HG03565 (cell line): ENCODE measurements at regions not wholly inside any gene's neighbourhood (a gene's known extent, or its start where the extent isn't known, plus 50 kb on each side); places are given as distances from the start of the nearest gene placed in this dataset.

ENCODE experiments used
- ATAC-seq: cut with Tn5 transposase; IDR thresholded peaks from one replicate; pipeline ENCODE4 v1.9.1; 2021; ENCODE audit warnings: mild to moderate bottlenecking, moderate library complexity; ENCODE audit not compliant: unreplicated experiment

DNA sequence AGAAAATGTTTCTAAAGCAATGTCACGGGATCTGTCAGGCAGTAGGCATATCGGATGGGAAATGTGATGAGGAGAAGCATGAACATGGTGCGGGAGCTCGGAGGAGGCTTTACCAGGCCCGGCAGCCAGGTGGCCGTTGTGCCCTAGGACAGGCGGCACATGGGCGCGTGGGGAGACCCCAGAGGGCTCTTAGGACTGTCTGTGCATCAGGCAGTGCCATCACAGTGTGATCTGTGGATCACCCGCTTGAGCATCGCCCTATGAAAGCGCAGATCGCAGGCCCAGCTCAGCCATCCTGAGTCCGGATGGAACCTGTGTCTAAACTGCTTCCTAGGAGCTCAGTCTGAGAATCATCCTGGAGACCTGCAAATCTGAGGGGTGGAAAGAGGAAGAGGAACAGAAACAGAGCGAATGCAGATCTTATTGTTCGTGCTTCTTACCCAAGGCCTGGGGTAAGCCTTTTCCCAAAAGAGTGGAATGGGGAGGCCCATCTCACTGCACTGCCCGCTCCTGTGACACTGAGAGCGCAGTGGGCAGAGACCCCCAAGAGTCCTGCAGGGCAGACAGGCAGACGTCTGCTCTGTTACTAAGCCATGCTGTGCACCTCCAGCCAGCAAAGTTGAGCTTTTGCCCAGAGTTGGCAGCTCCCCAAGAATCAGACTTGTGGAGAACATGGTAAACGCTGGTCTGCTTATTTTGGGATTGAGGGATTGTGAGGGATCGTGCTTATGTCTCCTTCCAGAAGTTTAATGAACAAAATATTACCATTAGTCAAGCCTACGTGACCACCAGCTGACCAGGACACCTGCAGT, 251.0 kb downstream of the RHOU start:
- ATAC-seq, result no peak

DNA sequence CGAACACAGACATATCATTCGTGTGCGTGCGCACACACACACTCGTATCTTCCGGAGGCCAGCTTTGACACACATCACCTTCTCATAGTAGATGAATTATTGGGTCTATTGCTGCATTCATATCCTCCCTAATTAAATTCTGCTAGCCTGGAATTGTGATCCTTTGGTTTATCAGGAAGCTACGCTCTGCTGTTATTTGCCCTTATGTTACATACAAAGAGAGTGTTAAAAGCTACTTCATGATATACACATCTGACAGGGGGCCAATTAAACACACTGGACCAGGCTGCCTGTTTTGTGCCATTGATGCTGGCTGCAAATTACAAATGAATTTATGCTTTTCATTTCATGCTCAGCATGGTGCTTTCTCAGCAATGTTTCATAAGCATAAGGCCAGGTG, 252.0 kb downstream of the RHOU start:
- ATAC-seq, result no peak

DNA sequence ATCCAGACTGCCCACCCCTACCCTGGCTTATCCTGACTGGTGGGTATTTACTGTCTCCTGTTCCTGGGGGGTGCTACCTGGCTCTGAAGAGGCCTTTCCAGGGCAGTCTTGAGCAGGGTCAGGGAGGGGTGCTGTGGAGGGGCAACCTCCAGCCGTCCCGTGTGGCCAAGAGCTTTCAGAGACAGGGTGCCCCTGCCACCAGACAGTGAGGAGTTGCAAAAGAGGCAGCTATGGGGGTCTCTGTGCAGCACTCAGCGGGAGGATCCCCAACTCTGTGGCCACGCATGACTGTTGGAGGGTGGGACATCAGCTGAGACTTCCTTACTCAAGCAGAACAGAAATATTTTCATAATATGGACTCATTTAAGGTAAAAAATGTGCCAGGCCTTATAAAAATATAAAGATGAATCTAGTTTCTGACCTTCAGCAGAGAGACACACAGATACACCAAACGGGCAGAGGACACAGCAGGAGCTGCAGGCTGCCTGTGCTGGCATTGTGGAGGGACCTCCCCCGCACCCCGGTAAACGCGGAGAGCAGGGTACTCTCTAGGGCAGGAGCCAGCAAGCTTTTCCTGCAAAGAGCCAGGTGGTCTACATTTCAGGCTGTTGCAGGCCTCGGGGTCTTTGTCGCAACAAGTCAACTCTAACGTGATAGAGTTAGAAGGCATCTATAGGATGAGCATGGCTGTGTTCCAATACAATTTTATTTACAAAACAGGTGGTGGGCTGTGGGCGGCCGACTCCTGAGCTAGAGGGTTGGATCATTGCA, 252.6 kb downstream of the RHOU start:
- ATAC-seq, result no peak

DNA sequence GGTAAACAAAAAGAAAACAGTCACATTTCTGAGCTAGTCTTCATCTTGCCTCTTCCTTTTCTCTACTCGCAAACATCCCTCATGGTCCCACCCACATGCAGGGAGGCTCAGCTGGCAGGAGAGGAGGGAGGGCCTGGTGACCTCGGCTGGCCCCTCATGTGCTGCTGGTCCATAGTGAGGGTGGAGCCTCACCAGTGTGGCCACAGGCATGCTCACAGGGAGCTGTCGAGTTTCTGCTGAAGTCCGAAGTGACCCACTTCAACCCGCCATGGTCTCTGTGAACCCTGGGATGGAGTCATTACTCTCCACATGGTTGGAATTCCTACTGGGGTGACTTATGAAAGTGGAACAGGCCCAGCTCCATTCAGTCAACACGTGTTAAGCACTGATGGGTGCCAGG, 253.4 kb downstream of the RHOU start:
- no peak for ATAC-seq

DNA sequence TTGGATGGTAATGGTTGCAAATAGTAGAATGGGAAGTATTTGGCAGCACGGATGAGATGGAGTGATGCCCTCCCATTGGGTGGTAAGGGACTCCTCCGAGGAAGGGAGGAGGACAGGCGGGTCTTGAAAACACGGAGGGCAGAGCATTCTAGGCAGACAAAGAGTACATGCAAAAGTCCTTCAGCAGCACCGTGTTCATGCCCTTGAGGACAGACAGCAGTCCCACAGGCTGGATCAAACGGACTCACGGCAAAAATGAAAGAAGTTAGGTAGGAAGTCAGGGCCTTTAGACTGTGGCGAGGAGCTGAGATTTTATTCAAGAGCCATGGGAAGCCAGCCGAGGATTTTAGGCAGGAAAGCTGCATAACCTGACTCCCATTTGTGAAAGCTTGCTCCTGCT, 253.9 kb downstream of the RHOU start:
- ATAC-seq, result no peak

DNA sequence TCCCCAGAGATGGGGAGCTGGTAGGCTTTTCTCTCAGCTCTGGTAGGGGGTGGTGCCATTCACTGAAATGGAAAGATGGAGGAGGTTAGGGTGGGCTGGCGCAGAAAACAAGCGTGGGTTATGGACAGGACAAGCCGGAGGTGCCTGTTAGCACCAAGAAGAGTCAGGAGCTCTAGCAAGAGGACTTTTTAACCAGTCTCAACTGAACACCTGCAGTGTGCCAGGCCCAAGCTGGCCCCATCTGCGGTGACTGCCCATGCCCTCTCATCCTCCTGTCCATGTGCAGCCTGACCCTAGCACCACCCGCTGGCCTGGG, 254.4 kb downstream of the RHOU start:
- ATAC-seq, result no peak

DNA sequence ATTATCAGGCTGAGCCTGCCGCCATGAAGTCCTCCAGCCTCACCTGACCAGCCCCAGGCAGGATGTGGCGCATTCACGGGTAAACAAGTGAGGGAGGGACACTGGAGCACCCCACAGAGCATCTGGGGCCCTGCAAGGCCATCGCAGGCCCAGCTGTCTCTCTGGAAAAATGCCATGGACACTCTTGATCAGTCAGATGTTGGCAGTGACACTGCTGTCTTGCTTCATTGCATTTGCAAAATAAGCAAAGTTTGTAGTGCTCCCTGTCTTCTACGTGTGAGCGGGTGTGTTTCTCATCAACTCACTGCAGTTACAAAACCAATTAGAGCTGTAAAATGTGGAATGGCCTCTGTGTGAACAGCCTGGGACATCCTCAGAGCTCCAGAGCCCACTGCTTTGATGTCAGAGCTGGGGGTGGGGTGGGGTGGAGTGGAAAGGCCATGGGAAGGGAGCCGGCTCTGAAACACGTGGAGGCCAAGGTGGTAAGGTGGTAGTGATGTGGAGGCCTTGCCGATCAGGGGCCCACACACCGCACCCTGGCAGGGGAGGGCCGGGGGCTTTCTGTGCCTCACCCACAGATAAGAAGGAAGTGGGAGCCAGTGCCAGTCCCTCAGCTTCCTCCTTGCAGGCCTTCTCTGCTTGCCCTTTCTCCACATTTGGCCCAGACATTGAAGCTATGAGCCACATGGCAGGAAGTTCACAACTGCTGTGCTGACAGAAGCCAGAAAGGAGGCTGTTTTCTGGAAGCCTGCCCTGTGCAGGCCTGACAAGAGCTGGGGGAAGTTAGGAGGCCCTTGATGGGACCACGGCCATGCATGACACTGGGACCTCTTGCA, 254.9 kb downstream of the RHOU start:
- ATAC-seq, result no peak

DNA sequence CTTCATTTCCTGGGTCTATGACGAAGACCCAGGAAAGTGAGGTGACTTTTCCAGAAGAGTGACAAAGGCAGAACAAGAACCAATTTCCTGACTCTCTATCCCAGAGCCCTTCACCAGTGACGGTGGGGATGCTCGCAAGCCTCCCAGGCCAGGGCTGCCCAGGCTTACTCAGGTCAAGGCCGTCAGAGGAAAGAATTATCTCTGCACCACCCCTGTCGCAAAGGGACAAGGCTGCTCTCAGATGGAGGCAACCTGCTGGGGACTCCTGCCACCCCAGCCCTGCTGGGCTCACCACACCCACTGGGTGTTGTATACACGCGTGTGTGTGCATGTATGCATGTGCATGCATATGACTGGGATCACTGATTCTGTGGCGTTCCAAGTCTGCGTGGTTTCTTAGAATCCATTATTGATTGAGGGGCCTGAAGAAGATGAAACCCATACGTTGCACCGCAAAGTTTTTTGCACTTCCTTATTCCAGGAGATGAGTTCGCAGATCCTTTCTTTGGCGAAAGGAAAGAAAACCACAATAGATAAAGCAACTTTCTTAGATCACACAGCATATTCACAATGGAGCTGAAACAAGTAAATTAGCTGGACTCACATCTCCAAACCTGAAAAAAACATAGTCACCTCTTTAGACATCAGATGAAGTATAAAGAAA, 255.8 kb downstream of the RHOU start:
- no peak for ATAC-seq

DNA sequence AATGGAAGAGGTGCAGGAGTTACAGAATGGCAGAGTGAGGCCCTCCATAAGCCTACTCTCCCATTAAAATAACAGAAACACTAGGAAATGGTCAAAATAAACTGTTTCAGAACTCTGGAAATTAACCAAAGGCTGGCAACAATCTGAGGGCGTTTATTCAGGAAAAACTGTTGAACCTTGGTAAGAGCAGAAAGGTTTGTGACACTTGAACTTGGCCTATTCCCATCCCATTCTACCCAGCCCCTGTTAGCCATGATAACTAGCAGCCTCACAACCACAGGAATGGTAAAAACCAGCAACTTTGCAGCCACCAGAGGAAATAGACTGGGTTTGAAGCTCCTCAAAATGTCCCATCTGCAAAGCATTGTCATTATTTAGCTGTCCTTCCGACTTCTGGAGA, 256.8 kb downstream of the RHOU start:
- ATAC-seq, result no peak

DNA sequence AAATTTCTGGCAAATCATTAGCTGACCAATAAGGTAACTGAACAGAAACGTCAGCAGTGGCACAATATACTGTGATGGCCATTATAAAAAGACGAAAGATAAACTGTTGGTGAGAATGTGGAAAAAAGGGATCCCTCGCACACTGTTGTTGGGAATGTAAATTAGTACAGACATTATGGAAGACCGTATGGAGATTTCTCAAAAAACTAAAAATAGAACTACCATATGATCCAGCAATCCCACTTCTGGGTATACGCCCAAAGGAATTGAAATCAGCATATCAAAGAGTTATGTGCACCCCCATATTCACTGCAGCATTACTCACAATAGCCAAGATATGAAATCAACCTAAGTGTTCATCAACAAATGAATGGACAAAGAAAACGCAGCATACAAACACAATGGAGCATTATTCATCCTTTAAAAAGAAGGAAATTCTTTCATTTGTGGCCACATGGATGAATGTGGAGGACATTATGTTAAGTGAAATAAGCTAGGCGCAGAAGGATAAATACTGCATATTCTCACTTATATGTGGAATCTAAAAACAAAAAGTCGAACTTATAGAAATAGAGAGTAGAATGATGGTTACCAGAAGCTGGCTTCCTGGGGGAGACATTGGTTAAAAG, 257.7 kb downstream of the RHOU start:
- no peak for ATAC-seq

DNA sequence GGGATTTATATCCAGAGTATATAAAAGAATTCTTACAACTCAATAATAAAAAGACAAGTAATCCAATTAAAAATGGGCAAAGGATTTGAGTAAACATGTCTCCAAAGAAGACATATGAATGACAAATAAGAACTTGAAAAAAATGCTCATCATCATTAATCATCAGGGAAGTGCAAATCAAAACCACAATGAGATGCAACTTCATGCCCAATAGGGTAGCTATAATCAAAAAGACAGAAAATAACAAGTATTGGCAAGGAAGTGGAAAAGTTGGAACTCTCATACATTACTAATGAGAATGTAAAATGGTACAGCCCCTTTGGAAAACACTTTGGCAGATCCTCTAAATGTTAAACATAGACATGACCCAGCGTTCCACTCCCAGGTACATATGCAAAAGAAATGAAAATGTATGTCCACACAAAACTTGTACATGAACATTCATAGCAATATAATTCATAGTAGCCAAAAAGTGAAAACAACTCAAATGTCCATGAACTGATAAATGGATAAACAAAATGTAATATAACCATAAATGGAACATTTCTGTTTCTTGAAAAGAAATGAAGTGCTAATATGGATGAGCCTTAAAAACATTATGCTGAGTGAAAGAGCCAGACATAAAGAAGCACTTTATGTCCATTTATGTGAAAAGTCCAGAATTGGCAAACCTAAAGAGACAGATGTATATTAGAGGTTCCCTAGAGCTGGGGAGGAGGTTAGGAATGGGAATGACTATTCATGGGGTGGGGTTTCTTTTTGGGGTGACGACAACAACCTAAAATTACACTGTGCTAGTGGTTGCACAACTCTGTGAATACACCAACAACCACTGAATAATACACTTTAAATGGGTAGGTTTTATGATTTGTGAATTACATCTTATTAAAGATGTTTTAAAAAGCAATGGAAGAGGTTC, 259.7 kb downstream of the RHOU start:
- no peak for ATAC-seq

DNA sequence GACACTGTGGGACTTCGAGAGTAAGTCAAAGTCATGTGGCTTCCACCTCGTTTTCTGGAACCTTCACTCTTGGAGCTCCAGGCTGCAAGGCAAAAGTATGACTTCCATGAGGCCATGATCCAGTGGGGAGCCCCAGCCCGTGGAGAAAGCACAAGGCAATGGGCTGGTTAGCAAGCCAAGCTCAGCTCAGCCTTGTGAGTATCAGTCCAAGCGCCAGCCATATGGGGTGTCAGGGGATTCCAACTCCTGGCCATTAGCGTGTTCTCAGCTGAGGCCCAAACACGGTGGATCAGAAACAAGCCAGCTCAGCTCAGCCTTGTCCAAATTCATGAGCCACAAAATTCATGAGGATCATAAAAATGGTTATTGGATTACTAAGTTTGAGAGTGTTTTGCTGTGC, 261.0 kb downstream of the RHOU start:
- ATAC-seq, result no peak

DNA sequence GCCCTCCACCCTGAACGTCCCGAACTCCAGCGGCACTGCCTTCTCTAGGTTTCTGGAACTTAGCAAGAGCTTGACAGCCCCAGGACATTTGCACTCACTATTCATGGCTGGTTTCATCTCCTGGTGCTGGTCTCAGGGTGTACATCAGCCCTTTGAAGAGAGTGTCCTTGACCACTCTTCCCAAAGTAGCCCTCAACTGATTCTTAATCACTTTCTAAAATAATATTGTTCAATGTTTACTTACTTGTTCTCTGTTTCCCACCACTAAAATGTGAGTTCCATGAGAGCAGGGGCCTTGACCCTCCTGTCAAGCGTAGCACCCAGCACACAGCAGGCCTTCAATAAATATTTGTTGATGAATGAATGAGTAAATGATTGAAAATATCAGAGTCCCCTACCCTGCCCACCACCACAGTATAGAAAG, 262.5 kb downstream of the RHOU start:
- no peak for ATAC-seq

DNA sequence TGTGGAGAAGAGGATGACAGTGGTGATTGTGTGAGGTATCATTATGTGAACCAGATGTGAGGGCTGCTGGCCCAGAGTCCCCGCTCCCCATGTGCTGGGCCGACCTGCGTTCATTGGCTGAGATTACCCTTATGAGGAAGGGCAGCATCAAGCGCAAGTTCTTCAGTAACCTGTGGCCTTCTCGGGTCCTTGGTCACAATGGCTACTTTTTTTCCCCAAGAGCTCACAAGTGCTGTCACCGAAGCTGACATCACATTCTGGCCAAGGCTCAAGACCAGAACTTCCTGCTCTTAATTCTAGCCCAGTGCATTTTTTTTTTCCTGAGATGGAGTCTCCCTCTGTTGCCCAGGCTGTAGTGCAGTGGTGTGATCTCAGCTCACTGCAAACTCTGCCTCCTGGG, 262.9 kb downstream of the RHOU start:
- no peak for ATAC-seq

DNA sequence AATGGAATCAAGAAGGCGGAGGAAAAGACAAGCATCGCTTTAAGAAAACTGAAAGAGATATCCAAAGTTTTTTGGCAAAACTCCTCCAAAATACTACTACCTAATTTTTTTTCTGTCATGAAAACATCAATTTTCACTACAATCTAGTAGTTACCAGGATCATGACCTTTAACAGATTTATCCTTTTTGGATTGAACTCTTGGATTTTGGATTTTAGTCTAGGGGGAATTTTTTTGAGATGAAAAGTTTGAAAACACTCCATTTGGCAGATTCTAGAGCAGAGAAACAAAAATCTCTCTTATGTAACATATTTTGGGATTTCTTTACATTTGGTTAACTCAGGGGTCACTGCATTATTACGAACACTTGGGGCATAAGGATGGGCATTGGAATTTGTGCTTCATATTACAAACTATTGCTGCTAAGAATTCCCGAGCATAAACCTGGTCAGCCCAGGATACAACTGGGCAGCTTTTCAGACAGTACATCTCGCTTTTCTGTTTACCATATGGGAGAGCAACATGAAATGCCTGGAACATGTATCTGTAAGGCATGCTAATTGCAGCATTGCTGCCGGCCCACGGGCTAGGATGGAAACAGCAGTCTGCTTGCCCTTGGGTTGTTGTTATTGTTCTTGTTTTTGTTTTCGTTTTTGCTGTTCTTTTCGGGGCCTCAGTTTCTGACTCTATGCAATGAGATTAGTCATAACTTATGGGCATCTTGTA, 264.3 kb downstream of the RHOU start:
- ATAC-seq, result no peak

DNA sequence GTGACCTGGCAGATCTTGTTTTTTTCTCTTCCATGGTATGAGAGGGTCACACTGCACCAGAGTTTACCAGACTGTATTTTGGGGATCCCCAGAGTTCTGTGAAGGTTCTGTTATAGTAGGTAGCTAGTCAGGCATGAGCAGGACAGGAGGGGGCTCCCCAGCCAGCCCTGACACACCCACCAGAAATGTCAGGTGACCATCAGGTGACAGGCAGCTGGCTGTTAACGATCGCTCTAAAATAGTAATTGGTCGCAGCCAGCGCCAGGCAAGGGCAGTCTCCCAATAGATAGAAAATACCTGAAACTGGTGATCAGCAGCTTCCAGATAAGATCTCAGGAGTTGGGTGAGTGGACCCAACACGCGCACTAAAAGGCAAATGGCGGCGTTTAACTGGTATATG, 264.9 kb downstream of the RHOU start:
- no peak for ATAC-seq

DNA sequence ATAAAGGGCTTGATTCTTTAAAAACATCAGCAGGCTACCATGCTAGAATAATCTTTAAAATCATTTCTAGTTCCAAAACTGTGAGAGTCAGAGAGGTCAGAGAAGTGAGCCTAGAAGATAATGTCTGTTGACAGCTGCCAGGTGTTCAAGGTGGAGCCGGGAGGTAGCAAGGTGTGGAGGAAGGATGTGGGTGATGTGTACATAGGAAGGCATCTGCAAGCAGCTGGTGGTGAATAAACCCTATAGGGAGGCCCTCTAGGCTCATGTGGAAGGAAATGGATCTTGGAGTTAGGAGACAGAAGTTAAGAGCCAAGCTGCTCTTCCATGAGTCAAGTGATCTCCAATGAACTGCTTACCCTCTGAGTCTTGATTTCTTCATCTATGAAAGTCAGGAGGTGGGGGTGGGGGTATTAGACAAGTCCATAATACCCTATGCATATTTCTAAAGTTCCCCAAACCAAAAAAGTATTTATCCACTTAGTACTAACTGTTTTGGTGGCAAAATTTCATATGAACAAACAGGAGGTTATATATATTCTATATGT, 266.3 kb downstream of the RHOU start:
- ATAC-seq, result no peak

DNA sequence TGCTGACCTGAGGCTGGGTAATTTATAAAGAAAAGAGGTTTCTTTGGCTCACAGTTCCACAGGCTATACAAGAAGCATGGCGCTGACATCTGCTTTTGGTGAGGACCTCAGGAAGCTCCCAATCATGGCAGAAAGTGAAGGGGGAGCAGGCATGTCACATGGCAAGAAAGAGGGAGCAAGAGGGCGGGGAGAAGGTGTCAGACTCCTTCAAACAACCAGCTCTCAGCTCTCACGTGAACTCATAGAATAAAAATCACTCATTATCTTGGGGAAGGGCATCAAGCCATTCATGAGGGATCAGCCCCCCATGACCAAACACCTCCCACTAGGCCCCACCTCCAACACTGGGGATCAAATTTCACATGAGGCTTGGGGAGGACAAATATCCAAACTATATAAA, 266.8 kb downstream of the RHOU start:
- ATAC-seq, result no peak
